GM13976 (cell line): ENCODE measurements at regions not wholly inside any gene's neighbourhood (a gene's known extent, or its start where the extent isn't known, plus 50 kb on each side); places are given as distances from the start of the nearest gene placed in this dataset.

Experiments used
- DNase-seq: peaks from one replicate; pipeline ENCODE4 v3.0.0; 2012; ENCODE audit warnings: low spot score
- in situ Hi-C: fragments of 300-500 bp; cut with MboI; formaldehyde crosslinking; loops from one replicate; pipeline ENCODE4 v1.12.0; 2022; ENCODE audit warnings: low sequenced_read_pairs, mixed read lengths, inconsistent platforms; ENCODE audit not compliant: unreplicated experiment
- TF ChIP-seq, protein P1 (sequence below): IDR thresholded peaks from 2 replicates; pipeline ENCODE4 v1.5.1; 2012; ENCODE audit warnings: borderline replicate concordance, mild to moderate bottlenecking; ENCODE audit not compliant: insufficient read depth; ENCODE audit errors: extremely low read depth, missing control alignments, control extremely low read depth

DNA sequence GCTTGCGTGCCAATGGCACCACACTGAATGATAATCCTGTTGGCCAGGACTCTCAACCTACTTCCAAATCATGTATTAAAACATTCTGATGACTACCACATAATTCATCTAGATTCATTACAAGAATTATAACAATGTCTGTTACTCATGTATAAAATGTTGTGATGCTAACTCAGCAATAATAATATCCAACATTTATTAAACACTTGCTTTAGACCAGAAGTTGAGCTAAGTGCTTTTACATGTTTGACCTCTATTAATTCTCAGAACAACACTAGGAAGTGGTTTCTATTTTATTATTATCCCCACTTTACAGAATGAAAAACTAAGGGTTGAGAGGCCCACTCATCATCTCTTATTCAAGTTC is 178.4 kb downstream of the LNPK start:
- in situ Hi-C loops, result no loop called here
- no peak for DNase-seq
- TF ChIP-seq, protein P1, sequence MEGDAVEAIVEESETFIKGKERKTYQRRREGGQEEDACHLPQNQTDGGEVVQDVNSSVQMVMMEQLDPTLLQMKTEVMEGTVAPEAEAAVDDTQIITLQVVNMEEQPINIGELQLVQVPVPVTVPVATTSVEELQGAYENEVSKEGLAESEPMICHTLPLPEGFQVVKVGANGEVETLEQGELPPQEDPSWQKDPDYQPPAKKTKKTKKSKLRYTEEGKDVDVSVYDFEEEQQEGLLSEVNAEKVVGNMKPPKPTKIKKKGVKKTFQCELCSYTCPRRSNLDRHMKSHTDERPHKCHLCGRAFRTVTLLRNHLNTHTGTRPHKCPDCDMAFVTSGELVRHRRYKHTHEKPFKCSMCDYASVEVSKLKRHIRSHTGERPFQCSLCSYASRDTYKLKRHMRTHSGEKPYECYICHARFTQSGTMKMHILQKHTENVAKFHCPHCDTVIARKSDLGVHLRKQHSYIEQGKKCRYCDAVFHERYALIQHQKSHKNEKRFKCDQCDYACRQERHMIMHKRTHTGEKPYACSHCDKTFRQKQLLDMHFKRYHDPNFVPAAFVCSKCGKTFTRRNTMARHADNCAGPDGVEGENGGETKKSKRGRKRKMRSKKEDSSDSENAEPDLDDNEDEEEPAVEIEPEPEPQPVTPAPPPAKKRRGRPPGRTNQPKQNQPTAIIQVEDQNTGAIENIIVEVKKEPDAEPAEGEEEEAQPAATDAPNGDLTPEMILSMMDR, result no peak

DNA sequence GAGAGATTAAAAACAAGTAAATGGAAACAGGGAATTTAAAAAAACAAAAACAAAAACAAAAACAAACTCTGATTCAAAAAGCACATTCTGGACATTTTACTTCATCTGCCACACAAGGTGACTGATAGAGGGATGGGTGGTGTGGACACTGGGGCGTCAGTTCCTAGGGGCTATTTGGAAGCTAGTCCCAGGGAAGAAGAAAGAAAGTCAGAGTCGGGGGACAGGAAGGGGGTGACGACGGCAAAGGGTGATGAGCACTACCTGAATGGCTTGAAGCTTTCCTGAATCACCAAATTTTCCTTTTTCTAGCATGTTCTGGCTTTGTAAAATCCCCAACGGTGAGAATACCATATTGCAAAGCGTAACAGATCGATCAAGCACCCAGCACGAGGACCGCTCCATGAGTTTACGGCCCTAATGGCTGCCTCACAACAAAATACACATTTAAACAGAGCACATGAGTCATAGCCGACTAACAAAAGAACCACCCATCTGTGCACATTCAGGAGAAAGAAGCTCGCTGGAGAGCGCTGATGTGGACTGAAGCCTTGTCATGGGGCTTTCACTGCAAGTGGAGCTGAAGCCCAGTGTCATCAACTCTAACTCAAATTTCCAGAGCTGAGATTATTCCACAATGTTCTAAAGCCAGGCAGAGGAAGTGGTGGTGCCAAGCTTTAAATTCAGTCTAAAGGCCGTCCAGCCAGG is 178.9 kb downstream of the LNPK start:
- no peak for DNase-seq
- in situ Hi-C loops, result no loop called here
- TF ChIP-seq, protein P1, result no peak

- in situ Hi-C loops, result no loop called here
- TF ChIP-seq, protein P1, result no peak
- no peak for DNase-seq
Measured at GRCh38 chr2:175817221-175817620, 184.8 kb downstream of the LNPK start.

GRCh38 chr2:175815537-175815936 is 186.5 kb downstream of the LNPK start:
- no peak for DNase-seq
- in situ Hi-C loops, result no loop called here
- TF ChIP-seq, protein P1, result no peak

DNA sequence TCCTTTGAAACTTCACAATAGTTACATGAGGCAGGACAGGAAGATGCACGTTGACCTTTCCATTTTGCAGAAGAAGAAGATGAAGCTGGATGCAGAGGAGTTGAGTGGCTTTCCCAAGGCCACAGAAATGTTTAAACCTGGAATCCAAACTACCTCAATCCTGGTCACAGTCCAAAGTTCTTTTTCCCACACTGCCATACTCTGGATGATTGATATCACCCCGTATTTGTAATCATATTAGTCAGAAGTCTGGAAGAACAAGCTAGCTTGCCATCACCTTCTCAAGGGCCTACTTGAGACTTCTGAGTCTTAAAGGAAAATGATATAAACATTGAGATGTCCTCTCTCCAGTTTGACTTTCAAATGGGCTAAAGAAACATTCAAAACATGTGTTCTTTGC is 190.1 kb downstream of the LNPK start:
- in situ Hi-C loops, result no loop called here
- DNase-seq, result no peak
- TF ChIP-seq, protein P1, result no peak

DNA sequence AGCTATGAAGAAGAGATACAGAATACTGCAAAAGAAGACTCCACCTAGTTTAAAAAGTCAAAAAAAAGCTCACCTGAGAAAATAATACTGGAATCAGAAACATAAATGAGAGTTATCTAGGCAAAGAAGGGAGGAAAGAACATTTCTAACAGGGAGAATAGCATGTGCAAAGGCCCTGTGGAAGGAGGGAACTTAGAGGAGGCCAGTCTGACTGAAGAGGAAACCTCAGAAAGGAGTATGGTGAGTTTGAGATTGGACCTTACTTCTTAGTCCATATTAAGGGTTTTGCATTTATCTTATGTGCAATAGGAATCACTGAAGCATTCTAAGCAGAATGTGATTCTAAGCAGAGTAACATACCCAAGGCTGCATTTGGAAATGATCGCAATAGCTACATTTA is 193.2 kb downstream of the LNPK start:
- in situ Hi-C loops, result no loop called here

More for the DNA sequence above, 193.2 kb downstream of the LNPK start:
- DNase-seq, result no peak
- TF ChIP-seq, protein P1, result no peak
